K562 (cell line): ENCODE measurements at regions not wholly inside any gene's neighbourhood (a gene's known extent, or its start where the extent isn't known, plus 50 kb on each side); places are given as distances from the start of the nearest gene placed in this dataset.

Experiments
- ATAC-seq: fragments of 200-7000 bp; cut with Tn5 transposase; 3 replicates; pipeline ENCODE4 v1.9.1; 2020; ENCODE audit warnings: moderate library complexity
- BruUV-seq: library from RNA; stranded (reverse); fragments of 400-500 nt; replicated peaks from 2 replicates; lab custom pipeline; 2021; lab: Mats Ljungman, UMichigan
- CTCF ChIA-PET: fragments of 300-600 bp; formaldehyde crosslinking; extraction: SDS; loops from one replicate; lab custom pipeline; 2021; ENCODE audit warnings: low intra/inter-chr PET ratio; lab: Yijun Ruan, JAX
- POLR2A ChIA-PET: fragments of 300-600, 350-650 bp; sonication (Branson Sonifier 250); formaldehyde crosslinking; extraction: SDS; loops from one replicate; lab custom pipeline; 2021; ENCODE audit warnings: antibody characterized with exemption, inconsistent platforms; lab: Yijun Ruan, JAX
- DNase-seq, 4 experiments: peaks; one replicate each; pipeline versions ENCODE4 v3.0.0 to v3.0.0-alpha.2; 2011 to 2018; ENCODE audit warnings: low spot score in 3 of 4, mixed read lengths in 3 of 4; ENCODE audit errors: extremely low read depth in 1 of 4
- FAIRE-seq: peaks from 2 replicates; lab custom pipeline; 2011; peaks lifted over from hg19 to GRCh38; lab: Jason Lieb, UNC
- H2AFZ ChIP-seq: 2 replicates; pipeline ENCODE4 v1.6.0; 2011; ENCODE audit warnings: low read depth, low read length, control low read depth, inconsistent platforms
- H3K27ac ChIP-seq: fragments of 200-600 bp; 3 replicates; pipeline ENCODE4 v1.8.0; 2011; ENCODE audit warnings: low read depth, mild to moderate bottlenecking, control low read depth, inconsistent platforms, low read length, moderate library complexity, mixed read lengths; ENCODE audit errors: extremely low read depth
- H3K27me3 ChIP-seq, 2 experiments: fragments of 300-600 bp in 1 of 2; 2 replicates in 1 of 2; 3 replicates in 1 of 2; pipeline versions ENCODE4 v1.6.0 to v1.8.0; 2011; ENCODE audit warnings: inconsistent platforms in 2 of 2, low read length in 2 of 2, mild to moderate bottlenecking in 1 of 2, mixed read lengths in 1 of 2, moderate library complexity in 1 of 2; ENCODE audit not compliant: control insufficient read depth in 2 of 2, insufficient read depth in 2 of 2
- H3K36me3 ChIP-seq: fragments of 300-600 bp; 3 replicates; pipeline ENCODE4 v1.8.0; 2011; ENCODE audit warnings: mild to moderate bottlenecking, low read length, inconsistent platforms; ENCODE audit not compliant: control insufficient read depth, insufficient read depth
- H3K4me1 ChIP-seq, 2 experiments: fragments of 200-600 bp in 1 of 2; replicated peaks in 1 of 2; 2 replicates in 1 of 2; 3 replicates in 1 of 2; pipeline versions ENCODE4 v1.5.1 to v1.8.0; 2011; ENCODE audit warnings: inconsistent platforms in 2 of 2, low read length in 2 of 2, mild to moderate bottlenecking in 1 of 2, mixed read lengths in 1 of 2, moderate library complexity in 1 of 2; ENCODE audit not compliant: control insufficient read depth in 2 of 2, insufficient read depth in 2 of 2
- H3K4me2 ChIP-seq: 2 replicates; pipeline ENCODE4 v1.6.1; 2011; ENCODE audit warnings: low read length, control low read depth, inconsistent platforms, mixed read lengths; ENCODE audit not compliant: insufficient read depth
- H3K4me3 ChIP-seq: fragments of 200-600 bp; sonication (generic), shearing (Covaris generic); 2 replicates; pipeline ENCODE4 v1.5.1; 2016; ENCODE audit warnings: control low read depth, inconsistent platforms
- H3K79me2 ChIP-seq: fragments of 200-600 bp; 3 replicates; pipeline ENCODE4 v1.8.0; 2011; ENCODE audit warnings: low read length, inconsistent platforms; ENCODE audit not compliant: control insufficient read depth, insufficient read depth
- H3K9ac ChIP-seq, 2 experiments: 2 replicates each; pipeline versions ENCODE4 v1.6.0 to v1.6.1; 2011; ENCODE audit warnings: low read depth in 2 of 2, low read length in 2 of 2, control low read depth in 1 of 2, inconsistent platforms in 1 of 2, mild to moderate bottlenecking in 1 of 2, mixed read lengths in 1 of 2; ENCODE audit not compliant: insufficient read depth in 1 of 2
- H3K9me1 ChIP-seq: one replicate; pipeline ENCODE4 v1.6.0; 2011; ENCODE audit warnings: inconsistent platforms, mild to moderate bottlenecking, low read length, moderate library complexity; ENCODE audit not compliant: control insufficient read depth, insufficient read depth
- H3K9me3 ChIP-seq: replicated peaks from 2 replicates; pipeline ENCODE4 v1.5.1; 2011; ENCODE audit warnings: low read depth, low read length, inconsistent platforms; ENCODE audit not compliant: control insufficient read depth, insufficient read depth
- H4K20me1 ChIP-seq: replicated peaks from 2 replicates; pipeline ENCODE4 v1.6.1; 2011; ENCODE audit warnings: low read length, inconsistent platforms, mixed read lengths; ENCODE audit not compliant: control insufficient read depth, insufficient read depth
- CEBPG ChIP-seq, 3 experiments: fragments of 200-800 bp in 1 of 3; sonication (Bioruptor generic) in 1 of 3; sonication (generic) in 1 of 3; formaldehyde crosslinking in 1 of 3; IDR thresholded peaks in 2 of 3; conservative IDR thresholded peaks in 1 of 3; 2 replicates each; pipeline versions ENCODE4 v1.6.1 to v1.8.0; 2016 to 2022; ENCODE audit warnings: missing compliant biosample characterization in 2 of 3, missing genetic modification characterization in 2 of 3, mild to moderate bottlenecking in 1 of 3, missing genetic modification reagents in 1 of 3
- DMBX1 ChIP-seq: fragments of 250-450 bp; sonication (Bioruptor Pico); IDR thresholded peaks from 2 replicates; pipeline ENCODE4 v1.8.0; 2022; ENCODE audit warnings: inconsistent platforms, mild to moderate bottlenecking, moderate library complexity, borderline replicate concordance
- ETV1 ChIP-seq: fragments of 450-650 bp; conservative IDR thresholded peaks from 2 replicates; pipeline ENCODE4 v1.6.1; 2016; ENCODE audit warnings: missing genetic modification characterization, control low read depth, low read depth, missing compliant biosample characterization
- HDAC8 ChIP-seq: fragments of 450-650 bp; IDR thresholded peaks from 2 replicates; pipeline ENCODE4 v1.6.1; 2016; ENCODE audit warnings: mild to moderate bottlenecking, missing genetic modification characterization, moderate library complexity, missing compliant biosample characterization
- SMARCA5 ChIP-seq: fragments of 450-650 bp; IDR thresholded peaks from 2 replicates; pipeline ENCODE4 v1.6.1; 2016
- ZNF23 ChIP-seq: fragments of 250-450 bp; sonication (Bioruptor Pico); IDR thresholded peaks from 2 replicates; pipeline ENCODE4 v1.4.0; 2020; ENCODE audit warnings: mild to moderate bottlenecking
- ZNF764 ChIP-seq: fragments of 250-450 bp; sonication (Bioruptor Pico); IDR thresholded peaks from 2 replicates; pipeline ENCODE4 v1.4.0; 2020; ENCODE audit warnings: low read depth, mild to moderate bottlenecking, moderate library complexity
- WGBS: fragments of 100-300 bp; shearing (Covaris generic); methylation state at CpG from one replicate; pipeline ENCODE4 v1.1.6; 2016; ENCODE audit warnings: low coverage, mixed read lengths; ENCODE audit not compliant: insufficient coverage; ENCODE audit errors: missing lambda C conversion rate; 5-methylcytosine and 5-hydroxymethylcytosine counted together
- in situ Hi-C: fragments of 300-500 bp; cut with MboI; formaldehyde crosslinking; loops from 4 replicates; pipeline ENCODE4 v1.15.0; 2018; ENCODE audit warnings: inconsistent platforms, mixed read lengths
- intact Hi-C: fragments of 100-400 bp; cut with micrococcal nuclease; formaldehyde crosslinking; loops from 2 replicates; pipeline ENCODE4 v1.14.2; 2022
- TF ChIP-seq, protein P1 (sequence below): sonication (generic); formaldehyde crosslinking; IDR thresholded peaks from 2 replicates; pipeline ENCODE4 v1.8.0; 2022; ENCODE audit warnings: mild to moderate bottlenecking, low read depth, missing genetic modification reagents
- TF ChIP-seq, protein P2 (sequence below): sonication (generic); formaldehyde crosslinking; IDR thresholded peaks from 2 replicates; pipeline ENCODE4 v1.8.1; 2023; ENCODE audit warnings: mild to moderate bottlenecking, missing genetic modification reagents
- TF ChIP-seq, protein P3 (sequence below): fragments of 250-450 bp; sonication (Bioruptor Pico); IDR thresholded peaks from 2 replicates; pipeline ENCODE4 v1.5.0; 2022; ENCODE audit warnings: mild to moderate bottlenecking

DNA sequence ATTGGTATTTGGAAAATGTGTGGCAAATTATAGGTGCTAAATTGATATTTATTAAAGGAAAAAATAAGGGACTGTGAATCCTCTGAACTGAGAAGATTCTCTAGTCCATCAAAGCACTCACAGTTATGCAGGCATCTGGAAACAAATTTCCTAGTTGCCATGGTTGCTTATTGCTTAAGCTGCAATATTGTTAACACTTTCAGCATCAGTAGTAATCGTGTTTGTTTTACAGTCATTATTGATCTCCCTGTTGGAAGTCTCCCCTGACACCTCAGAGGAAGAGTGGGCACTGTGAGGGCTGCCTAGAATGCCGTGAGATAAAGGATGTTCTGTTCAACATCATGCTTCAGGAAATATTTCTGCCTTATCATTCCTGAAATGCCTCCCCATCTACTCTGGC, 2004.3 kb upstream of the ADGRL3 start:
- Histone ChIP-seq H3K4me2 (no peak overlapping the region), H3K4me3 (no peak overlapping the region), H3K9me1 (no peaks in the 10 kb centered on the region), H3K4me1 (no peaks in the 10 kb centered on the region), H3K9ac (no peak overlapping the region), H3K36me3 (no peaks in the 10 kb centered on the region), H2AFZ (no peak overlapping the region)
- no TSS peak for BruUV-seq
- ATAC-seq = no peak
- FAIRE-seq = no peak
- no peak for DNase-seq
- TF ChIP-seq, protein P1, sequence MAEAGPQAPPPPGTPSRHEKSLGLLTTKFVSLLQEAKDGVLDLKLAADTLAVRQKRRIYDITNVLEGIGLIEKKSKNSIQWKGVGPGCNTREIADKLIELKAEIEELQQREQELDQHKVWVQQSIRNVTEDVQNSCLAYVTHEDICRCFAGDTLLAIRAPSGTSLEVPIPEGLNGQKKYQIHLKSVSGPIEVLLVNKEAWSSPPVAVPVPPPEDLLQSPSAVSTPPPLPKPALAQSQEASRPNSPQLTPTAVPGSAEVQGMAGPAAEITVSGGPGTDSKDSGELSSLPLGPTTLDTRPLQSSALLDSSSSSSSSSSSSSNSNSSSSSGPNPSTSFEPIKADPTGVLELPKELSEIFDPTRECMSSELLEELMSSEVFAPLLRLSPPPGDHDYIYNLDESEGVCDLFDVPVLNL (CRISPR knock-in tag) = no peak
- TF ChIP-seq, protein P2, sequence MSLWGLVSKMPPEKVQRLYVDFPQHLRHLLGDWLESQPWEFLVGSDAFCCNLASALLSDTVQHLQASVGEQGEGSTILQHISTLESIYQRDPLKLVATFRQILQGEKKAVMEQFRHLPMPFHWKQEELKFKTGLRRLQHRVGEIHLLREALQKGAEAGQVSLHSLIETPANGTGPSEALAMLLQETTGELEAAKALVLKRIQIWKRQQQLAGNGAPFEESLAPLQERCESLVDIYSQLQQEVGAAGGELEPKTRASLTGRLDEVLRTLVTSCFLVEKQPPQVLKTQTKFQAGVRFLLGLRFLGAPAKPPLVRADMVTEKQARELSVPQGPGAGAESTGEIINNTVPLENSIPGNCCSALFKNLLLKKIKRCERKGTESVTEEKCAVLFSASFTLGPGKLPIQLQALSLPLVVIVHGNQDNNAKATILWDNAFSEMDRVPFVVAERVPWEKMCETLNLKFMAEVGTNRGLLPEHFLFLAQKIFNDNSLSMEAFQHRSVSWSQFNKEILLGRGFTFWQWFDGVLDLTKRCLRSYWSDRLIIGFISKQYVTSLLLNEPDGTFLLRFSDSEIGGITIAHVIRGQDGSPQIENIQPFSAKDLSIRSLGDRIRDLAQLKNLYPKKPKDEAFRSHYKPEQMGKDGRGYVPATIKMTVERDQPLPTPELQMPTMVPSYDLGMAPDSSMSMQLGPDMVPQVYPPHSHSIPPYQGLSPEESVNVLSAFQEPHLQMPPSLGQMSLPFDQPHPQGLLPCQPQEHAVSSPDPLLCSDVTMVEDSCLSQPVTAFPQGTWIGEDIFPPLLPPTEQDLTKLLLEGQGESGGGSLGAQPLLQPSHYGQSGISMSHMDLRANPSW (CRISPR knock-in tag) = no peak
- TF ChIP-seq CEBPG (CRISPR knock-in tag; IDR thresholded peaks at IDR 0.05) (no peak), CEBPG (tag; conservative IDR thresholded peaks at IDR 0.05 in 1 of 2, IDR thresholded peaks at IDR 0.05 in 1 of 2) (no peak), HDAC8 (no peak), SMARCA5 (no peak), ETV1 (no peak), ZNF23 (CRISPR knock-in tag) (no peak), DMBX1 (CRISPR knock-in tag) (no peak), ZNF764 (CRISPR knock-in tag) (no peak)
- TF ChIP-seq, protein P3, sequence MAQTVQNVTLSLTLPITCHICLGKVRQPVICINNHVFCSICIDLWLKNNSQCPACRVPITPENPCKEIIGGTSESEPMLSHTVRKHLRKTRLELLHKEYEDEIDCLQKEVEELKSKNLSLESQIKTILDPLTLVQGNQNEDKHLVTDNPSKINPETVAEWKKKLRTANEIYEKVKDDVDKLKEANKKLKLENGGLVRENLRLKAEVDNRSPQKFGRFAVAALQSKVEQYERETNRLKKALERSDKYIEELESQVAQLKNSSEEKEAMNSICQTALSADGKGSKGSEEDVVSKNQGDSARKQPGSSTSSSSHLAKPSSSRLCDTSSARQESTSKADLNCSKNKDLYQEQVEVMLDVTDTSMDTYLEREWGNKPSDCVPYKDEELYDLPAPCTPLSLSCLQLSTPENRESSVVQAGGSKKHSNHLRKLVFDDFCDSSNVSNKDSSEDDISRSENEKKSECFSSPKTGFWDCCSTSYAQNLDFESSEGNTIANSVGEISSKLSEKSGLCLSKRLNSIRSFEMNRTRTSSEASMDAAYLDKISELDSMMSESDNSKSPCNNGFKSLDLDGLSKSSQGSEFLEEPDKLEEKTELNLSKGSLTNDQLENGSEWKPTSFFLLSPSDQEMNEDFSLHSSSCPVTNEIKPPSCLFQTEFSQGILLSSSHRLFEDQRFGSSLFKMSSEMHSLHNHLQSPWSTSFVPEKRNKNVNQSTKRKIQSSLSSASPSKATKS = no peak
- TF ChIP-seq, all 486 proteins: peak for 0
- 0% methylated on average over 2 of the region's 2 CpGs for WGBS
- H3K9me3 ChIP-seq = no peaks in the 10 kb centered on the region
- intact Hi-C loops (no loop called here), in situ Hi-C loops (no loop called here)
- no peak overlapping the region for H3K27ac ChIP-seq
- no peaks in the 10 kb centered on the region for H4K20me1 ChIP-seq
- no peaks in the 10 kb centered on the region for H3K79me2 ChIP-seq
- H3K27me3 ChIP-seq = no peaks in the 10 kb centered on the region
- ChIA-PET POLR2A (interaction anchor here (0.6 kb wide), 1 partner anchor 466 kb away, joined by 3 read pairs; no protein-coding TSS in a partner anchor), CTCF (no interaction called here)
